ENCODE measurements at regions not wholly inside any gene's neighbourhood (a gene's known extent, or its start where the extent isn't known, plus 50 kb on each side); places are given as distances from the start of the nearest gene placed in this dataset.

- H3K27ac ChIP-seq = no peak overlapping the region
- H3K4me1 ChIP-seq = no peaks in the 10 kb centered on the region
- no peak for ATAC-seq
- no peaks in the 10 kb centered on the region for H3K36me3 ChIP-seq
- FAIRE-seq = no peak
- DNase-seq = no peak
- WGBS, 2 donors = 63 to 74% methylated on average over 10 of the region's 10 CpGs
- H3K27me3 ChIP-seq = no peaks in the 10 kb centered on the region
- intact Hi-C loops (cut with DNase I) = no loop called here
- H3K9me3 ChIP-seq = no peaks in the 10 kb centered on the region
- TF ChIP-seq, protein P1, sequence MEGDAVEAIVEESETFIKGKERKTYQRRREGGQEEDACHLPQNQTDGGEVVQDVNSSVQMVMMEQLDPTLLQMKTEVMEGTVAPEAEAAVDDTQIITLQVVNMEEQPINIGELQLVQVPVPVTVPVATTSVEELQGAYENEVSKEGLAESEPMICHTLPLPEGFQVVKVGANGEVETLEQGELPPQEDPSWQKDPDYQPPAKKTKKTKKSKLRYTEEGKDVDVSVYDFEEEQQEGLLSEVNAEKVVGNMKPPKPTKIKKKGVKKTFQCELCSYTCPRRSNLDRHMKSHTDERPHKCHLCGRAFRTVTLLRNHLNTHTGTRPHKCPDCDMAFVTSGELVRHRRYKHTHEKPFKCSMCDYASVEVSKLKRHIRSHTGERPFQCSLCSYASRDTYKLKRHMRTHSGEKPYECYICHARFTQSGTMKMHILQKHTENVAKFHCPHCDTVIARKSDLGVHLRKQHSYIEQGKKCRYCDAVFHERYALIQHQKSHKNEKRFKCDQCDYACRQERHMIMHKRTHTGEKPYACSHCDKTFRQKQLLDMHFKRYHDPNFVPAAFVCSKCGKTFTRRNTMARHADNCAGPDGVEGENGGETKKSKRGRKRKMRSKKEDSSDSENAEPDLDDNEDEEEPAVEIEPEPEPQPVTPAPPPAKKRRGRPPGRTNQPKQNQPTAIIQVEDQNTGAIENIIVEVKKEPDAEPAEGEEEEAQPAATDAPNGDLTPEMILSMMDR (IDR thresholded peaks at IDR 0.05) = no peak
- no peak overlapping the region for H3K4me3 ChIP-seq
Measured at GRCh38 chr3:194806991-194807630, 121.4 kb downstream of the FAM43A start.

- FAIRE-seq (no peak), DNase-seq (no peak), ATAC-seq (no peak)
- intact Hi-C loops (cut with DNase I) = no loop called here
- Histone ChIP-seq H3K4me1 (no peaks in the 10 kb centered on the region), H3K27ac (no peak overlapping the region), H3K4me3 (no peak overlapping the region), H3K36me3 (no peaks in the 10 kb centered on the region), H3K9me3 (no peaks in the 10 kb centered on the region), H3K27me3 (no peaks in the 10 kb centered on the region)
- TF ChIP-seq, protein P1 (IDR thresholded peaks at IDR 0.05) = no peak
- WGBS, 2 donors = 84 to 91% methylated on average over 3 of the region's 3 CpGs
Measured at GRCh38 chr3:194808640-194809097, 123.0 kb downstream of the FAM43A start.

- no peak for ATAC-seq
Measured at GRCh38 chr3:194809382-194809781, 123.7 kb downstream of the FAM43A start.

GRCh38 chr3:194810076-194810475 lies 124.4 kb downstream of the FAM43A start:
- no peaks in the 10 kb centered on the region for H3K36me3 ChIP-seq
- WGBS, 2 donors = 70 to 71% methylated on average over 4 of the region's 4 CpGs
- intact Hi-C loops (cut with DNase I) = no loop called here
- H3K27ac ChIP-seq = no peak overlapping the region
- H3K27me3 ChIP-seq = no peaks in the 10 kb centered on the region
- no peak for DNase-seq
- no peak overlapping the region for H3K4me3 ChIP-seq
- no peak for FAIRE-seq
- TF ChIP-seq, protein P1 (IDR thresholded peaks at IDR 0.05) = no peak
- no peak for ATAC-seq
- H3K9me3 ChIP-seq = no peaks in the 10 kb centered on the region
- H3K4me1 ChIP-seq = no peaks in the 10 kb centered on the region

More at GRCh38 chr3:194809382-194809781, 123.7 kb downstream of the FAM43A start:
- DNase-seq (no peak), FAIRE-seq (no peak)
- H3K36me3 ChIP-seq = no peaks in the 10 kb centered on the region
- TF ChIP-seq, protein P1 (IDR thresholded peaks at IDR 0.05) = no peak
- no peaks in the 10 kb centered on the region for H3K9me3 ChIP-seq
- no peaks in the 10 kb centered on the region for H3K27me3 ChIP-seq
- no peak overlapping the region for H3K27ac ChIP-seq
- intact Hi-C loops (cut with DNase I) = no loop called here
- 79 to 88% methylated on average over 6 of the region's 6 CpGs for WGBS, 2 donors
- no peaks in the 10 kb centered on the region for H3K4me1 ChIP-seq
- no peak overlapping the region for H3K4me3 ChIP-seq

- Histone ChIP-seq H3K27ac (no peak overlapping the region), H3K9me3 (no peaks in the 10 kb centered on the region), H3K27me3 (no peaks in the 10 kb centered on the region), H3K4me1 (no peaks in the 10 kb centered on the region), H3K4me3 (no peak overlapping the region), H3K36me3 (no peaks in the 10 kb centered on the region)
- ATAC-seq (no peak), FAIRE-seq (no peak), DNase-seq (no peak)
- WGBS, 2 donors = 70% methylated on average over 9 of the region's 9 CpGs
- intact Hi-C loops (cut with DNase I) = no loop called here
- TF ChIP-seq, protein P1 (IDR thresholded peaks at IDR 0.05) = no peak
Measured at GRCh38 chr3:194811118-194811517, 125.4 kb downstream of the FAM43A start.
